HG02798 (cell line): ENCODE measurements at regions not wholly inside any gene's neighbourhood (a gene's known extent, or its start where the extent isn't known, plus 50 kb on each side); places are given as distances from the start of the nearest gene placed in this dataset.
"Not testable (repeated sequence)": the region's sequence is repeated elsewhere in the genome, so short reads cannot be mapped to it uniquely, and the experiment has no call there.

Experiments
- ATAC-seq: cut with Tn5 transposase; IDR thresholded peaks from one replicate; pipeline ENCODE4 v1.9.1; 2021; ENCODE audit warnings: mild to moderate bottlenecking; ENCODE audit not compliant: unreplicated experiment, poor library complexity

DNA sequence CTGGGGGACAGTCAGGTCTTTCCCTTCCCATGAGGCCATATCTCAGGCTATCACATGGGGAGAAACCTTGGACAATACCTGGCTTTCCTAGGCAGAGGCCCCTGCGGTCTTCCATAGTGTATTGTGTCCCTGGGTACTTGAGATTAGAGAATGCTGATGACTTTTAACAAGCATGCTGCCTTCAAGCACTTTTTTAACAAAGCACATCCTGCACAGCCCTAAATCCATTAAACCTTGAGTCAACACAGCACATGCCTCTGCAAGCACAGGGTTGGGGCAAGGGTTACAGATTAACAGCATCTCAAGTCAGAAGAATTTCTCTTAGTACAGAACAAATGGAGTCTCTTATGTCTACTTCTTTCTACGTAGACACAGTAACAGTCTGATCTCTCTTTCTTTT lies 545.2 kb upstream of the NR2F2 start:
- ATAC-seq, result not testable (repeated sequence)

DNA sequence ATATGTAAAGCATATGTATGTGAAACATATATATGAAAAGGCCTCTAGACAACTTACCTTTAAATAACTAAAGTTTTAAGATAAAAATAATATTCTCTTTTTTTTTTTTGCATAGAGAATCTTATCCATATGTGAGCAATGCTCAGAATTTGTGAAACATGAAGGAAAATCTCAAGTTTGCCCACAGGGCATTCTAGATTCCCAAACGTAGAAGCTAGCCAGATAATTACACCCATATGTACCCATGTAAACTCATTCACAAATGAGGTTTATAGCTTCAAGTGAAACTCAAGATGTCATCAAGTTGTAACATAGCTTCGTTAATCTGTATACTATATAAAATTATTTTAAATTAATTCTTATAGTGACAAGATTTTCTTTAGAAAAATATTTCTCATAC lies 537.3 kb upstream of the NR2F2 start:
- no peak for ATAC-seq

DNA sequence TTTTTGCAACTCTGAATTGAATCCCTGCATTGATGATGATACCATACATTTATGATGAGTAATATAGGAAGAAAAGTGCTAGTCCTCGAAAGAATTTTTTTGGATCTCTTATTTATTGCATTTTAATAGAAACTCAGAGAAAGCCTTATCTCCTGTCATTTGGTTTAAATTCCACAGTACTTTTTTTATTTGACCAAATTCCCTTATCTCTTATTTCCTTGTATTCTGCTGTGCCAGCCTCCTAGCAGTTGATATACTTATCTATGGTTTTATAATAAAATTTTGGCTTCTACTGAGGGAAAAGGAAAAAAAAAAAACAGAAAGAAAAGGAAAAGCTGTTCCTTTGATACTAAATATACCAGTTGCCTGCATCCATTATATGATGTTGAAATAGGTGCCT lies 535.1 kb upstream of the NR2F2 start:
- no peak for ATAC-seq

DNA sequence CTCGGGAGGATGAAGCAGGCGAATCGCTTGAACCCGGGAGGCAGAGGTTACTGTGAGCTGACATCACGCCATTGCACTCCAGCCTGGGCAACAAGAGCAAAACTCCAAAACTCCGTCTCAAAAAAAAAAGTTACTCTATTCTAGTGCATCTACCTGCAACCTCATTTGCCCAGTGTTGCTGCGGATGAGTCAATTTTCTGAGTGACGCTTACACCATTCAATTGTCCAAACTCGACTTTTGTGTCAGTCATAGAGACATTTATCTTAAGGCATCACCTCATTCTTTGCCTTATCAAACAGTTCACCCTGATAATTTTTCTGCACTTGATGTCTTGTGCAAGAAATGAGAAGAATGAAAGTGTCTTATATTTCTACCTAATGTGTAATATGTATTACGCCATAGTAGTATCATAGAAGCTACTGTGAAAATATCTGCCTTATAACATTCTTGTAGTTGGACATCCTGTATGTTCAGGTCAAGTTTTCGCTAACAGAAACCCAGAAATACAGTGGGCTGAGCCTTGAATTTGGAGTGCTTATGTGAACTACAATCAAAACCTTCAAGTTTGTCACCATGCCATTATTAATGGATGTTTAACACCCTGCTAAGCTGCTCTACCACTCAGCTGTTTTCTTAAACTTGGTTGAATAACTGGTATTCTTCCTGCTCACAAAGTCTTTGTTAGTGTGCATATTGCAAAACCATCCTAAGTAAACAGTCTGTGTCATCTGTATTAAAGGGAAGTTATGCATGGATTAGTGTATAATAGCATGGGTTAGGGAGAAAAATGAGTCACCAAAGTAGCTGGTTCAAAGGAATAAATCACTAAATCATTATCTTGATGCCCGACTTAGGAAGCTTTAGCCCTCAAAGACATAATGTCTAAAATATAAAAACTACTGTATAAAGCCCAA lies 531.0 kb upstream of the NR2F2 start:
- no peak for ATAC-seq

DNA sequence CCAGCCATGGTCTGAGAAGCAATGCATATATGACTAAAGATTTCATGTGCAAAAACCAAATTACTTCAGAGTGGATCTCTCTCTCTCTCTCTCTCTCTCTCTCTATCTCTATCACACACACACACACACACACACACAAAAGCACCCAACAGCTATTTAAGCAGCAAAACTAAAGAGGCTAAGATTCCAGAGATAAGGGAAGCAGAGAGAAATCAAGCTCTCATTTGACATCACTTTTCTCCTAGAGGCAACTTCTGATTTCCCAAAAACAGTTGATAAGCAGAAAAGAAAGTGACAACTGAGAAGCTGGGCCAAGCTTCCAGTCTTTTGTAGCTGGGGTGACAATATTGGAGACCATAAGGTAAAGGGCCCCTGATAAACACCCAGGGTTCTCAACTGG lies 526.0 kb upstream of the NR2F2 start:
- ATAC-seq, result no peak

DNA sequence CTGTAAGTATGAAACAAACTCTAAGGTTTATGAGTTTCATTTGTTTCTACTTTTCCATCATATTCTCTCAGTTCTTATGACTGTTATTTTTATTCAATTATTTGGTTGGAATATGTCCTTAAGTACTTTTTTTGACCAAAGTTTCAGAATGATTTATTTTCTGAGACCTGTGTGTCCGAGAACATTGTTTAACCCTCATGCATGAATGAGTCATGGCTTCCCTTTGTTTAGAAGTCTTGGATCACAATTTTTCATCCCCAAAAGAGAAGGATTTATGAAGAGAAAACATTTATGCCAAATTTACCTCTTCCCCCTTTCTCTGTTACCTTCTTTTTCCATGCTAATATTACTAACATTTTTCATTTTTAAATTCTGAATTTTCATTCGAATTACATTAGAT lies 518.0 kb upstream of the NR2F2 start:
- ATAC-seq, result no peak

DNA sequence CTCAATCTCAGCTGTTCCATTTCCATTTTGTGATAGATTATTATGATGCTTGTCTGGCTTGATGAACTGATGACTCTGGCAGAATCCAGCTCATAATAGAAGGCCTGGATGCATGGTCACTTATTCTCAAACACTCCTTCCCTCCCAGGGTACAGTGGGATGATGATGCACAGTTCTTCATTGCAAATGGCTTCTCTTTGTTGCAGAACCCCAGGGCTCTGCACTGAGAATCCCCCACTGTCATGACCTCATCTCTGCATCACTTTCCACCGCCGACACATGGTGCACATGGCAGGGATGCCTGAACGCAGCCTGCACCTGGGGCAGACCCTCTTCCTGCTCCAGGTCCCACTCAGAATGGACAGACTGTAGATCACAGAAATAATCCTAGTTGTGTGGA lies 515.6 kb upstream of the NR2F2 start:
- no peak for ATAC-seq

DNA sequence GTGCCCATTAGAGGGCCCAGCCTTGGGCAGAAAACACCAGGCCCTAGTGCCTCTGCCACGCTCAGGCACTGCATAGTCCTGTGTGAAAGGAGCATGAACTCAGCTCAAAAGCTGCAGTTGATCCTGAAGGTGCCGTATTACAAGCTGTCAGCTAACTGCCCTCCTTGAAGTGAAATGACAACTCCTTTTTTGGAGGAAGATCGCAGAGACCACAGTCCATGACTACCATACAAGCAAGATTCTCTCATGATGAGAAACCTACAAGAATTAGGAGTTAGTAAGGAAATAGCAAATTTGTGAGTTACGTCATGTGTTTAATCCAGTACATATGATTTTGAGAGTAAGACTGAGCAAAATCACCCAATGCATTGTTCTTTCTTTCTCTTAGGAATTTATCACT lies 513.9 kb upstream of the NR2F2 start:
- no peak for ATAC-seq

DNA sequence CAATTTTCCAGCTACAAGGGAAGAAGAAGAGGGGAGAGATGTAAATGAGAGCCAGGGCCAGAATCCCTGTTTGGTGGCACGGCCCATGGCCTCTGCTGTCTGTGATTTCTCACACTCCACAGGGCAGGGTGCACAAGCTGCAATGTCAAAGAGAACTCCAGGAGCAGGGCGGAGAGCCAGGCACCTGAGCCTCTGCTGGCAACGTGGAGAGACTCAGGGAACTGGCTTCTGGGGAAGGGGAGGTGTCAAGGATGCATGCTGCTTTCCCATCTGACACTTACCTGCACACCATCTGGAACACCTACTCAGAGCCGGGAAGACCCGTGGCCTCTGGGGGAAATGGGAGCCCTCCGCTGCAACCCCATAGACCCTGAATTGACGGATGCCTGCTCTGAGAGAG lies 507.5 kb upstream of the NR2F2 start:
- ATAC-seq, result no peak

DNA sequence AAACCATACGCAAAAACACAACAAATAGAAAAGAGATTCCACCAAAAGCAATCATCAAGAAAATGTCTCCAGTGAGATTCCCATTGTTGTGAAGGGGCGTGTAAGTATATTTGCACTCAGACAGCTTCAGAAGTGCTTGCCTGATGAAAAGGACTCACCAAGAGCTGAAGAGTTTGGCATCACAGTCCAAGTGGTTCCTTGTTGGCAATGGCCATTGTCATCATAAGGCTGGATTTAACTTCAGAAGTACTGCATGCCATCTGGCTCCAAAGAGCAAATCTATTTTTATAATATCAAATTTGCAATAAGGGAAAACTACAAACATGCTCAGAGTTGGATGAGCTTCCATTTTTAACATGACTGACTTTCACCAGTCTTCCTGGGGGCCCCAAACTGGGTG lies 505.3 kb upstream of the NR2F2 start:
- no peak for ATAC-seq

DNA sequence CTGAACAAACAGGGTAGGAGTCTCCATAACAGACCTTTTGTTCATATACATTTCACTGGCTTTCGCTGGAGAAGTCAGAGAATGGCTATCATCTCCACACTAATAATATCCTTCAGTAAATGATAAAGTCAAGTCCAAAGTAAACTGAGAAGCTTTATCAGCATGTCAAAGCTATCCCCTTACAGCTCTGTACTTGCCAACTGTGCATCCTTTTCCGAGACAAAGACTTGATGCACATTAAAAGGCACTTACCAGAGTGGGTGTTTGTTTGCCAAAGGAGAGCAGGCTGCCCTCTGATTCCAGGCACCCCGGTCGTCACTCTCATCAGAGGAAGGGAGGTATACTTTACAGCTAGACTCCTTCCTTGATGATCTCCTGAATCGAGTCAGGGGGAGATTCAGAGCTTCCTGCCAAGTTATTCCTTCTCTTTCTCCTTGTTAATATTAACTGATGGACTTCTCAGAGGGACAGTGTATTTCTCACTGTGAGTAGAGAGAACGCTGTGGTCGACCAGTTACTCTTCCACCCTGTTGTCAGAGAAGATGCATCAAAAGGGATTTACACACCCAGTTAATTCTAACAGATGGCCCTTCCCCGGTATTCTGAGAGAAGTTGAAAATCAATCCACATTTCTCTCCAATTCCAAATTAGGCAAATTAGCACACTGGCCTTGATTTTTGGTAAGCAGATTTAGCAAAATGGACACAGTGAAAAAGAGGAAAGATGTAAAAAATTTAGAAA lies 504.7 kb upstream of the NR2F2 start:
- ATAC-seq, result no peak

DNA sequence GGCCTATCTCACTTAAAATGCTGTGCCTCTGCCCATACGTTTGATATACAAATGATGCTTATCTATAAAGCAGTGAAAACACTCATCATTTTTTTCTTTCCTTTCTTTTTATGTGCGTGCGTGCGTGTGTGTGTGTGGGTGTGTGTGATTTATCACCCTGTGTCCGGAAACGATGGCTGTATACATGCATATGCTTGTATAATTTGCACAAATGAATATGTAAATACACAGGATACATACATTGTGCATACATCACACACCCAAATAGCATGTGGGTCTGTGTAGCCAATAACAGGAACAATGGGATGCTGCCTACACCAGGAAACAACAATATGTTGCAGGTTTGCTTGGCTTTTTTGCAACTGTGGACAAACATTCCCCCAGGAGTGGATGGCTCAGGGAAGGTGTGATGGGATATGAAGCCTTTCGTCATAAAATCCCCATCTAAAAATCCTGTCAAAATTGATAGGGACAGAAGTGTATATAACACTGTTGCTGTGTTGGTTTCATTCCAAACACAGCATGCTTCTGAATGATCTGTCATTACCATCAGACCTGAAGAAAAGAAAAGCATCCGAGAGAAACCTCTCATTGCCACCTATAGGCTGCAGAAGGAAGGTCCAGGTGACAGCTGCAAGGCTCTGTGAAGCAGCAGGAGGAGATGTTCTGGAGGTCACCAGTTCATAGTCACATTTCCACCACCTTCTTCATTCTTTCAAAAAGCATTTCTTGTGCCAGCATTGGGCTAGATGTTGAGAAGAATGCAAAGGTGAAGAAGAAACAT lies 503.9 kb upstream of the NR2F2 start:
- ATAC-seq, result no peak

DNA sequence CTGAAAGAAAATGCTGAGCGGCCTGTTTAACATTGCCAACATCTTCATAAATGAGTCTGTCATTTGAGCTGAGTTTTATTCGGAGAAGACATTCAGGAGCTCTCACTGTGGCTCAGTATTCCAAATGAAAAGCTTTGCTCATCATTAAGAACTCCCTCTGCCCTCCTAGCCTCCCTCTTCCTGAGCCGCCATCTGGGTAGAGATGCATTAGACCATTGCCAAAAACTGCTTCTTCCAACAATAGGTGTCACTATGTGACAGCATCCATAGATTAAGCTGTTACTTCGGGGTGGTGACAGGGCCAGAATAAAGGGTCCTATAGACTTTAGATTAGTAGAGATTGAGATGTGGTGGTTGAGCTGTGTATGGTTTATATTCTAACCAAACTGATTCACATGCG lies 501.4 kb upstream of the NR2F2 start:
- no peak for ATAC-seq

DNA sequence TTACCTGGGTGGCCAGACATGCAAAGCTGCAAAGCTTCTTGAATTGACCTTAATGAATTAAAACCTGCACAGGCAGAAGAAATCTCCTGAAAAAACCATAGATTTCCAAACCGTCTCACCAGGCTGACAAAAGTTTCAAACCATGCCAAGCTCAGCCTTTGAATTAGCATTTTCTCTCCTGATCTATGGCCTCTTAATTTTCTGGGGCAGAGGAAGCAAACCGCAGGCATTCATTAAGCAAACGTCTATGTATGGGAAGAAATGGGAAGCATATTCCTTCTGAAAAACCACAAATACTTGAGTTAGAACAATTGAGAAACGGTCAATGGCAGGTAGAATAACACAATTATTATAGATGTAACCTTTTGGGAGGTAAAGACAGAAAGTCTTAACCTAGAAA lies 500.2 kb upstream of the NR2F2 start:
- ATAC-seq, result no peak

DNA sequence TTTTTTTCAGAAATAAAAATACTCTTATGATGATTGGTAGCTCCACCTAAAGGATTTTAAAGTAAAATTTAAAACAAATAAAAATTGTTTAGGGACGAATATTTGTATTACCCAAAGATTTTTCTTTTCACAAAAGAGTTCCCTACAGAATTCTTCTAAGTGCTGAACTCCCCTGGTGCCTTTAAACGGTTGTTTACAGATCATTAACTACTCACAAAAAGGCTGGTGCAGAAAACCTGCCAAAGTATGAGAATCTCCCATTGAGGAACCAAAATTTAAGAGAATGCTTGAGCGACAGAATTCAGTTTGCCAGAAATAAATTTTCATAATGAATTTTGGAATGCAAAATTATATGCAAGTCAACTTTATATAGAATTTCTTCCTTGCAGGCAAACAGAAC lies 497.8 kb upstream of the NR2F2 start:
- ATAC-seq, result no peak

DNA sequence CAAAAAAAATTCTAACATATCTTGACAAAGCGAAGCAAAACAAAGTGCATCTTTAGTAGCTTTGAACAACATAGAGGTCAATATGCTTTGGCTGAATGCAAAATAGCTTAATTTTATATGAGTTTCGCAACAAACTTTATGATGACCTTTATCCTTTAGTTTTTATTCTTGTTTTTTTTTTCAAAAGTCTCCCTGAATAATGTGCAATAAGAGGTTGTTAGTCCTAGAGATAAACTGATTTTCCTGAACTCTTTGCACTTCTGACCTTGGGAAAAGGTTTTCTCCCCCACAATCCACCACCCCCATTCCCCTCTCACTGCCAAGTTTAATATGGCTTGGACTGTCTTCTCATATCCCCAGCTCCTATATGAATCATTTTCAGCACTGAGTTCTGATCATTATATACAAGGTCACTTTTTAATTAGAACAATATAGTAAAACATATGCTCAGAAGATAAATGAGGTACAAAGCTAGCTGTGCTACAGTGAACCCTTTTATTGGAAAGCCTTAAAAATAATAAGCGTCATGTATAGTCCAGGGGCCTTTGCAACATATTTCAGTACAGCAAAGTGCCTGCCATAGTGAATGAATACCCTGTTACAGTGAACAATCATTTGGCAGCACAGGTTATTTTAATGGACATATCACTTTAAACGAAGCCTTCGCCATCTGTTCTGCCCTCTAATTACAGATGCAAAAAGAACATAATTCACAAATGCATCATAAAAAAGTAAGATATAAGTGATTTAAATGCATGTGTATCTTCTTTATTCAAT lies 496.3 kb upstream of the NR2F2 start:
- ATAC-seq, result no peak

DNA sequence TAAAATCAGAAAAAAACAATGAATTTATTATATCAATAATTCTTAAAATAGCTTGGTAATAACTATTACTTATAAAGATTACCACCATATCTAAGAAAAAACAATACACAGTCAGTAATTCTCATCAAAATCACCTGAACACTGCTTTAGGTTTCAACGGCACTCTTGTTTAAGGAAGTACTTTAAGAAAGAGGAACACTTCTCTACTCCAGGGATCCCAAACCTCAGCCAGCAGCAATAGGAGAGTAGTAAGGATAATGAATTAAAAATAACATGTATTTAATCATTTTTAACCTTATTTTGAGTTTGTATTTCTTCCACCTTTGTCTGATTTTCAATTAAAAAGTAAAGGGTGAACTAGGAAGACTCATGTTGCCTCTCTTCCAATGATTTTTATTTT lies 494.0 kb upstream of the NR2F2 start:
- ATAC-seq, result no peak

DNA sequence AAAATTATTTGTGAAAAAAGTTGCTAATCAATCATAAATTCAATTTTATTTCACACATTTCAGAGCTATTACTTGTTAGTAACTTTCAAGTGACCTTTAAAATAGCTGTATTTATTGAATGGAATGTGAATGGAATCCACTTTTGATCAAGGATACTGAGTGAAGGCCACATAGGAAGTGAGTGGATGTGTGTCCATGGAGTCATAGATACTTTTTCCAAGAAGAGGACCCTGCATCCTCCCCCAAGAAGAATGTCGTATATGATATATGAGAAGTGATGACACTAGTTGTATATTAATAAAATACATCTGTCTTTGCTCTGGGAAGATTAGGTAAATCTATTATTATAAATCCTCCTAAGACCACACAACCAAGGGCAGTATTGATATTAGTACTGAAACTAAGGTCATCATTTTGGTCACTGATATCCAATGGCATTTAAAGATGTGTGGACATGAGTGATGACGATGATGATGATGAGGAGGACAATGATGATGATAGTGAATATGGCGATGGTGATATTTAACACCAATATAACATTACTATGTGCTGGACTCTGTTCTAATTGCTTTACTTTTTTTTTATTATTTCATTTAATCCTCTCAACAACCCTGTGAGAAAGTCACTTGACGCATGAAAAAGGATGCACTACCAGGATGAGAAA lies 493.0 kb upstream of the NR2F2 start:
- no peak for ATAC-seq

DNA sequence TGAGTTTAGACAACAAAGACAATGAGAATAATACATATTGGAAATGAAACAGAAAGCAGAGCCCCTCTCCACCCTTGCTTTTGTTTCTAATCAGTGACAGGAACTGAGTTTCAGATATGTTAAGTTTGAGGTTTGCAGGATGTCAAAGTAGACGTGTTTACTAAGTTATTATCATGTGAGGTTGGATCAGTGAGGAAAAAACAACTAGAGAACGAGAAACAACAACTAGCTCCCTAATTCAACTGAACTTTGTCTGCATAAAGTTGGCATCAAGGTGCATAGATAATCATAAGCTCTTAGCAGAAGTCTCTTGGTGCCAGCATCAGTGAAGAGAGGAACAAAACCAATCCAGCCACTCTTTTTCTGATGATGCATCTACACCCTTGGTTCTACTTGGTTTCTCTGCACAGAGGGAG lies 491.1 kb upstream of the NR2F2 start:
- peak; percentile 90 for ATAC-seq

DNA sequence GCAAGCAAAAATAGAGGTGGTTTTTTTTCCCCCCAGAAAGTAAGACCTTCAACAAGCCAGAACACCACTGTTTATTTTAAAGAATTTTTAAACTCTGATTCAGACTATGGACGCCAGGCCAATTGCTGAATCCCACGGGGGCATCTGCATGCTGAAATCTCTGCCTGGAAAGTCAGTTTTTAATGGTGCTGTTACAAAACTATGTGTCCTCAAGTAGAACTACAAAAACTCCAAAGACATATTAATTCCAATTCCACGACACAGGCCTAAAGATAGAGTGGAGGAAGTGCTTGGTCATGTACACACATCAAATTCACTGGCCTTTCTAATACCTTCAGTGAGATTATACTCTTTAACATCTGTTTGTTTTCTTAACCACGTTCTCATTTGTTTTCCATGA lies 490.5 kb upstream of the NR2F2 start:
- no peak for ATAC-seq
